ENCODE measurements at regions not wholly inside any gene's neighbourhood (a gene's known extent, or its start where the extent isn't known, plus 50 kb on each side); places are given as distances from the start of the nearest gene placed in this dataset.

DNA sequence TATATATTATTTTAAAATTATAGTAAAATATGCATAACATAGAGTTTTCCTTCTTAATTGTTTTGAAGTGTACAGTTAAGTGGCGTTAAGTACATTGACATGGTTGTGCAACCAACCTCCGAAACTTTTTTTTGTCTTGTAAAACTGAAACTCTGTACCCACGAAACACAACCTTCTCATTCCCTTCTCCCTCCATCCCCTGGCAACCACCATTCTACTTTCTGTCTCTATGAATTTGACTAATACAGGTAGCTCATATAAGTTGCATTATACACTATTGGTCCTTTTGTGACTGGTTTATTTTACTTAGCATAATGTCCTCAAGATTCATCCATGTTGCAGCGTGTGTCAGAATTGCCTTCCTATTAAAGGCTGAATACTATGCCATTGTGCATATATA, 179.4 kb downstream of the SATB1 start:
- no peak for DNase-seq
- Histone ChIP-seq H3K9ac (no peak overlapping the region), H3K79me2 (ENCODE audit: insufficient read depth) (no peaks in the 10 kb centered on the region), H3K27ac (ENCODE audit: low read depth in 2 of 2, low read length in 1 of 2) (no peak overlapping the region), H3K4me2 (no peak overlapping the region), H3F3A (replicated peaks; ENCODE audit: insufficient read depth) (peaks cover 11% of the 10 kb centered on the region), H3K36me3 (replicated peaks in 1 of 2; ENCODE audit: control insufficient read depth in 1 of 2, insufficient read depth in 2 of 2, low read length in 1 of 2) (no peaks in the 10 kb centered on the region), H3K4me3 (ENCODE audit: low read depth in 2 of 2, low read length in 1 of 2) (no peak overlapping the region), H2AFZ (ENCODE audit: low read depth) (no peak overlapping the region), H4K20me1 (ENCODE audit: insufficient read depth) (no peaks in the 10 kb centered on the region), H3K4me1 (ENCODE audit: control insufficient read depth in 1 of 2, insufficient read depth in 2 of 2, low read depth in 1 of 2, low read length in 1 of 2) (peaks cover 0 to 3% of the 10 kb centered on the region in 2 experiments; a peak in 1 of 4 replicates), H3K9me2 (no peaks in the 10 kb centered on the region), H3K27me3 (ENCODE audit: insufficient read depth) (no peaks in the 10 kb centered on the region), H3K9me3 (no peaks in the 10 kb centered on the region)
- ChIA-PET CTCF (interaction anchor here (0.6 to 0.9 kb wide), 2 partner anchors 144 to 166 kb away, joined by 3 read pairs; no protein-coding TSS in a partner anchor), POLR2A (no interaction called here)
- no peak for TF ChIP-seq RCOR1 (IDR thresholded peaks at IDR 0.05; ENCODE audit: low read length)
- TF ChIP-seq RXRA (IDR thresholded peaks at IDR 0.05; ENCODE audit: borderline replicate concordance, low read depth) = no peak
- TF ChIP-seq YY1 (IDR thresholded peaks at IDR 0.05; ENCODE audit: low read depth) = no peak
- 80% methylated on average over 4 of the region's 4 CpGs for WGBS (ENCODE audit: low lambda C conversion rate)

DNA sequence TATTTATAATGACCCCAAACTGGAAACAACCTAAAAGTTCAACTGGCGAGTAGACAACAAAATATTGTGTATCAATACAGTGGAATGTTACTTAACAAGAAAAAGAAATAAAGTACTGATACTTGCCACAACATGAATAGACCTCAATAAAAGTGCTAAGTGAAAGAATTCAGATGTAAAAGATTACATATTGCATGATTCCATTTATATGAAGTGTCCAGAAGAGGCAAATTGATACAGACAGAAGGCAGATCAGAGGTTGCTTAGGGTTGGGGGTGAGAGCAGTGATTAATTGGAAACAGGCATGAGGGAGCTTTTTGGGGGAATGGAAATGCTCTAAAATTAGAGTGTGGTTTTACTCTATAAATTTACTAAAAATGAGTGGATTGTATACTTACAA, 183.3 kb downstream of the SATB1 start:
- ChIA-PET POLR2A (no interaction called here), CTCF (no interaction called here)
- Histone ChIP-seq H3F3A (replicated peaks; ENCODE audit: insufficient read depth) (peaks cover 17% of the 10 kb centered on the region), H3K79me2 (ENCODE audit: insufficient read depth) (no peaks in the 10 kb centered on the region), H3K4me2 (no peak overlapping the region), H3K36me3 (replicated peaks in 1 of 2; ENCODE audit: control insufficient read depth in 1 of 2, insufficient read depth in 2 of 2, low read length in 1 of 2) (no peaks in the 10 kb centered on the region), H3K27ac (ENCODE audit: low read depth in 2 of 2, low read length in 1 of 2) (no peak overlapping the region), H3K4me3 (ENCODE audit: low read depth in 2 of 2, low read length in 1 of 2) (no peak overlapping the region), H3K9me2 (no peaks in the 10 kb centered on the region), H3K9ac (no peak overlapping the region), H2AFZ (ENCODE audit: low read depth) (no peak overlapping the region), H3K9me3 (no peaks in the 10 kb centered on the region), H4K20me1 (ENCODE audit: insufficient read depth) (no peaks in the 10 kb centered on the region), H3K4me1 (ENCODE audit: control insufficient read depth in 1 of 2, insufficient read depth in 2 of 2, low read depth in 1 of 2, low read length in 1 of 2) (peaks cover 14 to 21% of the 10 kb centered on the region in 2 experiments), H3K27me3 (ENCODE audit: insufficient read depth) (no peaks in the 10 kb centered on the region)
- no peak for DNase-seq
- WGBS (ENCODE audit: low lambda C conversion rate) = 92% methylated on average over 1 of the region's 1 CpG
- TF ChIP-seq, protein P1, sequence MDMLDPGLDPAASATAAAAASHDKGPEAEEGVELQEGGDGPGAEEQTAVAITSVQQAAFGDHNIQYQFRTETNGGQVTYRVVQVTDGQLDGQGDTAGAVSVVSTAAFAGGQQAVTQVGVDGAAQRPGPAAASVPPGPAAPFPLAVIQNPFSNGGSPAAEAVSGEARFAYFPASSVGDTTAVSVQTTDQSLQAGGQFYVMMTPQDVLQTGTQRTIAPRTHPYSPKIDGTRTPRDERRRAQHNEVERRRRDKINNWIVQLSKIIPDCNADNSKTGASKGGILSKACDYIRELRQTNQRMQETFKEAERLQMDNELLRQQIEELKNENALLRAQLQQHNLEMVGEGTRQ (IDR thresholded peaks at IDR 0.05; ENCODE audit: borderline replicate concordance, low read depth, low read length) = no peak
- TF ChIP-seq TAF1 (IDR thresholded peaks at IDR 0.05; ENCODE audit: borderline replicate concordance, low read depth, low read length) = no peak
- no peak for TF ChIP-seq FOXM1 (IDR thresholded peaks at IDR 0.05; ENCODE audit: low read depth)
- TF ChIP-seq NRF1 (IDR thresholded peaks at IDR 0.05; ENCODE audit: low read depth, low read length) = no peak
- TF ChIP-seq, protein P2, sequence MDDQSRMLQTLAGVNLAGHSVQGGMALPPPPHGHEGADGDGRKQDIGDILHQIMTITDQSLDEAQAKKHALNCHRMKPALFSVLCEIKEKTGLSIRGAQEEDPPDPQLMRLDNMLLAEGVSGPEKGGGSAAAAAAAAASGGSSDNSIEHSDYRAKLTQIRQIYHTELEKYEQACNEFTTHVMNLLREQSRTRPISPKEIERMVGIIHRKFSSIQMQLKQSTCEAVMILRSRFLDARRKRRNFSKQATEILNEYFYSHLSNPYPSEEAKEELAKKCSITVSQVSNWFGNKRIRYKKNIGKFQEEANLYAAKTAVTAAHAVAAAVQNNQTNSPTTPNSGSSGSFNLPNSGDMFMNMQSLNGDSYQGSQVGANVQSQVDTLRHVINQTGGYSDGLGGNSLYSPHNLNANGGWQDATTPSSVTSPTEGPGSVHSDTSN (IDR thresholded peaks at IDR 0.05) = peak; percentile 59
- TF ChIP-seq FOXJ3 (CRISPR knock-in tag; IDR thresholded peaks at IDR 0.05) = no peak
- no peak for TF ChIP-seq GATA2 (CRISPR knock-in tag; IDR thresholded peaks at IDR 0.05)
- TF ChIP-seq RAD21 (IDR thresholded peaks at IDR 0.05; ENCODE audit: low read length) = no peak
- peak; percentile 49; the same call in 1 of the 2 replicates for TF ChIP-seq RXRA (IDR thresholded peaks at IDR 0.05; ENCODE audit: borderline replicate concordance, low read depth)
- TF ChIP-seq, protein P3, sequence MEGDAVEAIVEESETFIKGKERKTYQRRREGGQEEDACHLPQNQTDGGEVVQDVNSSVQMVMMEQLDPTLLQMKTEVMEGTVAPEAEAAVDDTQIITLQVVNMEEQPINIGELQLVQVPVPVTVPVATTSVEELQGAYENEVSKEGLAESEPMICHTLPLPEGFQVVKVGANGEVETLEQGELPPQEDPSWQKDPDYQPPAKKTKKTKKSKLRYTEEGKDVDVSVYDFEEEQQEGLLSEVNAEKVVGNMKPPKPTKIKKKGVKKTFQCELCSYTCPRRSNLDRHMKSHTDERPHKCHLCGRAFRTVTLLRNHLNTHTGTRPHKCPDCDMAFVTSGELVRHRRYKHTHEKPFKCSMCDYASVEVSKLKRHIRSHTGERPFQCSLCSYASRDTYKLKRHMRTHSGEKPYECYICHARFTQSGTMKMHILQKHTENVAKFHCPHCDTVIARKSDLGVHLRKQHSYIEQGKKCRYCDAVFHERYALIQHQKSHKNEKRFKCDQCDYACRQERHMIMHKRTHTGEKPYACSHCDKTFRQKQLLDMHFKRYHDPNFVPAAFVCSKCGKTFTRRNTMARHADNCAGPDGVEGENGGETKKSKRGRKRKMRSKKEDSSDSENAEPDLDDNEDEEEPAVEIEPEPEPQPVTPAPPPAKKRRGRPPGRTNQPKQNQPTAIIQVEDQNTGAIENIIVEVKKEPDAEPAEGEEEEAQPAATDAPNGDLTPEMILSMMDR (IDR thresholded peaks at IDR 0.05) = no peak
- peak in 1 of 2 experiments; percentile 65; a peak in 1 of 4 replicates for TF ChIP-seq EP300 (IDR thresholded peaks at IDR 0.05; ENCODE audit: borderline replicate concordance in 1 of 2, low read depth in 1 of 2, low read length in 1 of 2)
- TF ChIP-seq, protein P4, sequence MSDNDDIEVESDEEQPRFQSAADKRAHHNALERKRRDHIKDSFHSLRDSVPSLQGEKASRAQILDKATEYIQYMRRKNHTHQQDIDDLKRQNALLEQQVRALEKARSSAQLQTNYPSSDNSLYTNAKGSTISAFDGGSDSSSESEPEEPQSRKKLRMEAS (IDR thresholded peaks at IDR 0.05; ENCODE audit: low read depth) = no peak
- peak; percentile 32; the same call in 1 of the 2 replicates for TF ChIP-seq MEF2A (IDR thresholded peaks at IDR 0.05; ENCODE audit: borderline replicate concordance, low read depth)
- TF ChIP-seq, protein P5, sequence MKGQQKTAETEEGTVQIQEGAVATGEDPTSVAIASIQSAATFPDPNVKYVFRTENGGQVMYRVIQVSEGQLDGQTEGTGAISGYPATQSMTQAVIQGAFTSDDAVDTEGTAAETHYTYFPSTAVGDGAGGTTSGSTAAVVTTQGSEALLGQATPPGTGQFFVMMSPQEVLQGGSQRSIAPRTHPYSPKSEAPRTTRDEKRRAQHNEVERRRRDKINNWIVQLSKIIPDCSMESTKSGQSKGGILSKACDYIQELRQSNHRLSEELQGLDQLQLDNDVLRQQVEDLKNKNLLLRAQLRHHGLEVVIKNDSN (IDR thresholded peaks at IDR 0.05; ENCODE audit: borderline replicate concordance, low read depth) = no peak
- peak; percentile 44 for TF ChIP-seq JUND (IDR thresholded peaks at IDR 0.05)
- TF ChIP-seq TEAD4 (IDR thresholded peaks at IDR 0.05; ENCODE audit: borderline replicate concordance, insufficient read depth) = peak; percentile 8; the same call in 1 of the 2 replicates
- TF ChIP-seq, protein P6, sequence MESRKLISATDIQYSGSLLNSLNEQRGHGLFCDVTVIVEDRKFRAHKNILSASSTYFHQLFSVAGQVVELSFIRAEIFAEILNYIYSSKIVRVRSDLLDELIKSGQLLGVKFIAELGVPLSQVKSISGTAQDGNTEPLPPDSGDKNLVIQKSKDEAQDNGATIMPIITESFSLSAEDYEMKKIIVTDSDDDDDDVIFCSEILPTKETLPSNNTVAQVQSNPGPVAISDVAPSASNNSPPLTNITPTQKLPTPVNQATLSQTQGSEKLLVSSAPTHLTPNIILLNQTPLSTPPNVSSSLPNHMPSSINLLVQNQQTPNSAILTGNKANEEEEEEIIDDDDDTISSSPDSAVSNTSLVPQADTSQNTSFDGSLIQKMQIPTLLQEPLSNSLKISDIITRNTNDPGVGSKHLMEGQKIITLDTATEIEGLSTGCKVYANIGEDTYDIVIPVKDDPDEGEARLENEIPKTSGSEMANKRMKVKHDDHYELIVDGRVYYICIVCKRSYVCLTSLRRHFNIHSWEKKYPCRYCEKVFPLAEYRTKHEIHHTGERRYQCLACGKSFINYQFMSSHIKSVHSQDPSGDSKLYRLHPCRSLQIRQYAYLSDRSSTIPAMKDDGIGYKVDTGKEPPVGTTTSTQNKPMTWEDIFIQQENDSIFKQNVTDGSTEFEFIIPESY (IDR thresholded peaks at IDR 0.05; ENCODE audit: borderline replicate concordance, low read depth) = no peak
- TF ChIP-seq RCOR1 (IDR thresholded peaks at IDR 0.05; ENCODE audit: low read length) = no peak
- TF ChIP-seq SMC3 (IDR thresholded peaks at IDR 0.05; ENCODE audit: low read depth, low read length) = no peak

Measured in SK-N-SH (cell line).